Adrenal gland (tissue), 9 donors: ENCODE measurements at regions not wholly inside any gene's neighbourhood (a gene's known extent, or its start where the extent isn't known, plus 50 kb on each side); places are given as distances from the start of the nearest gene placed in this dataset.

ENCODE experiments used
- DNase-seq, 7 donors: peaks; one replicate each; pipeline ENCODE4 v3.0.0-alpha.2; 2019 to 2020
- H3K27ac ChIP-seq, 5 donors: fragments of 200-600 bp; sonication (generic) in 4 of 5; 1 replicate in 3 of 5; 2 replicates in 2 of 5; pipeline versions ENCODE4 v1.5.1 to v1.8.0; 2016 to 2020; ENCODE audit warnings: mild to moderate bottlenecking in 1 of 5
- H3K27me3 ChIP-seq: fragments of 200-600 bp; 2 replicates; pipeline ENCODE4 v1.8.0; 2021
- H3K36me3 ChIP-seq, 2 donors: fragments of 200-600 bp; replicated peaks in 1 of 2; 1 replicate in 1 of 2; 2 replicates in 1 of 2; pipeline versions ENCODE4 v1.5.1 to v1.8.0; 2018 to 2022
- H3K4me1 ChIP-seq, 2 donors: fragments of 200-600 bp; replicated peaks in 1 of 2; 1 replicate in 1 of 2; 2 replicates in 1 of 2; pipeline versions ENCODE4 v1.5.1 to v1.8.0; 2018 to 2021
- H3K4me3 ChIP-seq, 4 donors: fragments of 200-600 bp; sonication (generic) in 3 of 4; one replicate each; pipeline ENCODE4 v1.5.1; 2016 to 2018
- H3K9me3 ChIP-seq, 3 donors: fragments of 200-600 bp; sonication (generic) in 1 of 3; replicated peaks in 1 of 3; 1 replicate in 2 of 3; 2 replicates in 1 of 3; pipeline versions ENCODE4 v1.5.1 to v1.8.0; 2016 to 2021
- CTCF ChIP-seq, 6 experiments: fragments of 450-650 bp in 4 of 6; fragments of 200-600 bp in 2 of 6; sonication (generic) in 1 of 6; IDR thresholded peaks; 1 replicate in 5 of 6; 2 replicates in 1 of 6; pipeline versions ENCODE4 v1.5.1 to v1.8.0; 2016 to 2021; ENCODE audit warnings: antibody characterized with exemption in 6 of 6, mild to moderate bottlenecking in 2 of 6, moderate library complexity in 1 of 6
- POLR2A ChIP-seq, 2 donors: fragments of 450-650 bp; IDR thresholded peaks; one replicate each; pipeline ENCODE4 v1.6.1; 2017; ENCODE audit warnings: antibody characterized with exemption in 2 of 2, mild to moderate bottlenecking in 2 of 2, moderate library complexity in 1 of 2
- WGBS, 4 donors: extraction: QIAGEN DNeasy Blood & Tissue Kit in 2 of 4; methylation state at CpG; one replicate each; pipeline versions ENCODE4 v1.1.5 to v1.1.7; 2013 to 2017; 5-methylcytosine and 5-hydroxymethylcytosine counted together
- intact Hi-C, 2 donors: fragments of 100-400 bp; cut with DNase I; formaldehyde crosslinking; loops; one replicate each; pipeline versions ENCODE4 v1.14.1 to v1.15.0; 2022 to 2023
- donor health status: healthy with polysubstance abuse.
- donor health status: Bipolar disorder and iron deficiency.
- donor health status: DM: yes; HTN: yes; CAD: no.
- donor health status: DM: no; HTN: no; CAD: no.
- donor health status: DM: no; HTN: no; CAD: no.

GRCh38 chr4:182023469-182023868 lies 219.7 kb upstream of the TENM3 start:
- WGBS, 4 donors: 58 to 61% (median 59%) methylated on average over 3 of the region's 3 CpGs

GRCh38 chr4:182042945-182043344 lies 200.3 kb upstream of the TENM3 start:
- H3K27ac ChIP-seq: no peak overlapping the region
- H3K27me3 ChIP-seq: no peaks in the 10 kb centered on the region
- no peak for DNase-seq
- H3K4me3 ChIP-seq: no peak overlapping the region
- 84 to 89% (median 88%) methylated on average over 8 of the region's 8 CpGs for whole genome bisulfite sequencing, 4 donors
- no peaks in the 10 kb centered on the region for H3K36me3 ChIP-seq
- no peaks in the 10 kb centered on the region for H3K9me3 ChIP-seq
- TF ChIP-seq POLR2A (IDR thresholded peaks at IDR 0.05) (no peak), CTCF (IDR thresholded peaks at IDR 0.05) (no peak)
- intact Hi-C loops: no loop called here
- no peaks in the 10 kb centered on the region for H3K4me1 ChIP-seq

More at GRCh38 chr4:182023469-182023868, 219.7 kb upstream of the TENM3 start:
- DNase-seq: no peak
- no peaks in the 10 kb centered on the region for H3K4me1 ChIP-seq
- H3K27ac ChIP-seq: no peak overlapping the region
- peaks cover 0 to 6% (median 0%) of the 10 kb centered on the region in 3 donors for H3K9me3 ChIP-seq
- intact Hi-C loops: no loop called here
- TF ChIP-seq CTCF (IDR thresholded peaks at IDR 0.05): no peak
- no peak for TF ChIP-seq POLR2A (IDR thresholded peaks at IDR 0.05)
- H3K27me3 ChIP-seq: no peaks in the 10 kb centered on the region
- H3K36me3 ChIP-seq: no peaks in the 10 kb centered on the region
- H3K4me3 ChIP-seq: no peak overlapping the region

DNA sequence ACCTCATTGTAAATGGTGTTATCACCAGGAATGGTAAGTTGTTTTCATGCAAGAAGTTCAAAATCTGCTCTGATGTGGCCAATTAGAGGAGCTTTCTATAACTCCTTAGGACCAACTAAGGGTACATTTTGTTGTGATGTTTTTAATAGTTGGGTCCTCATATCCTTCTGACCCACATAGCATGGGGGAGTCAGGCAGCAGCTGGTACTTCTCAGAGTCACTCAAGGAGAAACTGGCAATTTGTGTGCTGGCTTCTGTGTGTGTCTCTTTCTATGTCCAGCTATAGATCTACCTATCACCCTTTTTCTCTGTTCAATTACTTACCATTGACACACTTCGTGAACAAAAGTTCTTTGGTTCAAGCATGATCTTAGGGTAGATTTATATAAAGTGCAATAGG lies 194.3 kb upstream of the TENM3 start:
- no peaks in the 10 kb centered on the region for H3K4me1 ChIP-seq
- intact Hi-C loops: no loop called here
- H3K36me3 ChIP-seq: no peaks in the 10 kb centered on the region
- H3K4me3 ChIP-seq: no peak overlapping the region
- DNase-seq: no peak
- TF ChIP-seq CTCF (IDR thresholded peaks at IDR 0.05): no peak
- TF ChIP-seq POLR2A (IDR thresholded peaks at IDR 0.05): no peak
- no peaks in the 10 kb centered on the region for H3K9me3 ChIP-seq
- H3K27ac ChIP-seq: no peak overlapping the region
- no peaks in the 10 kb centered on the region for H3K27me3 ChIP-seq
- WGBS, 4 donors: 83 to 98% (median 90%) methylated on average over 1 of the region's 1 CpG

- Histone ChIP-seq H3K36me3 (no peaks in the 10 kb centered on the region), H3K27me3 (no peaks in the 10 kb centered on the region), H3K4me3 (no peak overlapping the region), H3K27ac (no peak overlapping the region), H3K9me3 (no peaks in the 10 kb centered on the region), H3K4me1 (no peaks in the 10 kb centered on the region)
- TF ChIP-seq CTCF (IDR thresholded peaks at IDR 0.05): no peak
- no peak for TF ChIP-seq POLR2A (IDR thresholded peaks at IDR 0.05)
- 85 to 89% (median 87%) methylated on average over 6 of the region's 6 CpGs for WGBS, 4 donors
- intact Hi-C loops: no loop called here
- no peak for DNase-seq
Observed at GRCh38 chr4:182056866-182057265, 186.3 kb upstream of the TENM3 start.
